Muscle of leg (tissue), 3 donors: ENCODE measurements at regions not wholly inside any gene's neighbourhood (a gene's known extent, or its start where the extent isn't known, plus 50 kb on each side); places are given as distances from the start of the nearest gene placed in this dataset.

ENCODE experiments used
- DNase-seq: peaks from one replicate; pipeline ENCODE4 v3.0.0; 2013
- H3K27ac ChIP-seq: one replicate; pipeline ENCODE4 v1.5.1; 2013; ENCODE audit warnings: mild to moderate bottlenecking, low read length, control low read depth
- H3K27me3 ChIP-seq: one replicate; pipeline ENCODE4 v1.6.1; 2013; ENCODE audit warnings: low read length; ENCODE audit not compliant: control insufficient read depth, insufficient read depth
- H3K36me3 ChIP-seq: one replicate; pipeline ENCODE4 v1.6.1; 2013; ENCODE audit warnings: low read length; ENCODE audit not compliant: control insufficient read depth, insufficient read depth
- H3K4me1 ChIP-seq: one replicate; pipeline ENCODE4 v1.6.1; 2013; ENCODE audit warnings: low read length; ENCODE audit not compliant: control insufficient read depth, insufficient read depth
- H3K4me3 ChIP-seq: one replicate; pipeline ENCODE4 v1.5.1; 2013; ENCODE audit warnings: low read length, control low read depth
- H3K9me3 ChIP-seq: replicated peaks from 2 replicates; pipeline ENCODE4 v1.6.1; 2013; ENCODE audit warnings: low read depth, low read length; ENCODE audit not compliant: control insufficient read depth
- WGBS: methylation state at CpG from one replicate; pipeline ENCODE4 v1.1.5; 2013; ENCODE audit warnings: missing lambda C conversion rate; ENCODE audit not compliant: insufficient coverage; 5-methylcytosine and 5-hydroxymethylcytosine counted together

DNA sequence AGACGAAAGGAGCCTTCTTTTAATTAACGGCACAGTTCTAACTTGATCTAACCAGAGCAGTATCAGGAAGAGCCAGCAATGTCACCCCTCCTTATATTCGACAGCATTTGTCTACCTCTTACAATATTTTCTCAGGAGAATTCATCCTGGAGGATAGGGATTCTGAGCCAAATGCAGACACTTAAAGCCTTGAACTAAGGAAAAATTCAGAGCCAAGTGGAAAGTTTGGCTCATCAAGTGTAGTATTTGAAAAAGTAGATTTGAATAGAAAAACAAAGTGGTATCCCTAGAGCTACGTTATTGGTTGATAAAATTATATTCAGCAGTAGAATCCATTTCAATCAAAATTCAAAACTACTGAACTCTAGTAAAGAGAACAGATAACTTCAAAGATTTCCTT is 732.0 kb upstream of the ADGRL2 start:
- Histone ChIP-seq H3K4me1 (no peaks in the 10 kb centered on the region), H3K27me3 (no peaks in the 10 kb centered on the region), H3K9me3 (no peaks in the 10 kb centered on the region), H3K36me3 (no peaks in the 10 kb centered on the region), H3K27ac (no peak overlapping the region), H3K4me3 (no peak overlapping the region)
- no CpG with 5 or more reads among the region's 4 CpGs for WGBS
- peak; percentile 80 for DNase-seq

GRCh38 chr1:81053826-81054225 is 746.9 kb upstream of the ADGRL2 start:
- Histone ChIP-seq H3K27ac (no peak overlapping the region), H3K36me3 (no peaks in the 10 kb centered on the region), H3K4me1 (no peaks in the 10 kb centered on the region), H3K4me3 (no peak overlapping the region), H3K9me3 (no peaks in the 10 kb centered on the region), H3K27me3 (no peaks in the 10 kb centered on the region)
- WGBS: 59% methylated on average over 5 of the region's 7 CpGs
- DNase-seq: no peak

- H3K4me3 ChIP-seq: no peak overlapping the region
- no peaks in the 10 kb centered on the region for H3K4me1 ChIP-seq
- H3K27ac ChIP-seq: no peak overlapping the region
- H3K36me3 ChIP-seq: no peaks in the 10 kb centered on the region
- no peaks in the 10 kb centered on the region for H3K9me3 ChIP-seq
- no CpG with 5 or more reads among the region's 2 CpGs for WGBS
- DNase-seq: no peak
- H3K27me3 ChIP-seq: no peaks in the 10 kb centered on the region
Observed at GRCh38 chr1:81052162-81052561, 748.6 kb upstream of the ADGRL2 start.

- WGBS: no CpG with 5 or more reads among the region's 1 CpG
Observed at GRCh38 chr1:81050390-81050789, 750.3 kb upstream of the ADGRL2 start.

DNA sequence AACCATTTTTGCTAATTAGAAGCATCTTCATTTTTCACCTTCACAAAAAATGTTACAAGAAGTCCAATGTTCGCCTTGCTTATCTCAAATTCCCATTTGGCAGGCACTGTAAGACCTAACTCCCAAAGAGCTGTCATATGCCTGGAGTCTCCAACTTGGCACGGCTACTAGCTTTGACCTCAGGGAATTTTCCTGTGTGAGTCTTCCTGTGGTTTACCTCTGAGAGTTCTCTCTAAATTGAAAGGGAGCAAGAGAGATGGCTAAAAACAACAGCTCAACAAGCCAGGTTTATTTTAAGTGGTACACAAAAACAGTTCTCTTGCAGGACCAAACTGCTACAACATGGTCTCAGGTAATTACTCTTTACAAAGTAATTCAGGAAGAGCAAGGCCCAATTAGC is 756.0 kb upstream of the ADGRL2 start:
- WGBS: no CpG with 5 or more reads among the region's 2 CpGs
- DNase-seq: no peak
- Histone ChIP-seq H3K27me3 (no peaks in the 10 kb centered on the region), H3K4me1 (no peaks in the 10 kb centered on the region), H3K9me3 (no peaks in the 10 kb centered on the region), H3K36me3 (no peaks in the 10 kb centered on the region), H3K27ac (no peak overlapping the region), H3K4me3 (no peak overlapping the region)

More at GRCh38 chr1:81050390-81050789, 750.3 kb upstream of the ADGRL2 start:
- Histone ChIP-seq H3K4me3 (no peak overlapping the region), H3K4me1 (no peaks in the 10 kb centered on the region), H3K27ac (no peak overlapping the region), H3K27me3 (no peaks in the 10 kb centered on the region), H3K9me3 (no peaks in the 10 kb centered on the region), H3K36me3 (no peaks in the 10 kb centered on the region)
- DNase-seq: no peak

GRCh38 chr1:81042225-81042624 is 758.5 kb upstream of the ADGRL2 start:
- Histone ChIP-seq H3K27me3 (no peaks in the 10 kb centered on the region), H3K4me1 (no peaks in the 10 kb centered on the region), H3K9me3 (no peaks in the 10 kb centered on the region), H3K4me3 (no peak overlapping the region), H3K27ac (no peak overlapping the region), H3K36me3 (no peaks in the 10 kb centered on the region)
- DNase-seq: no peak
- WGBS: no CpG with 5 or more reads among the region's 1 CpG

GRCh38 chr1:81034291-81034690 is 766.4 kb upstream of the ADGRL2 start:
- no CpG with 5 or more reads among the region's 1 CpG for WGBS
- no peaks in the 10 kb centered on the region for H3K9me3 ChIP-seq

DNA sequence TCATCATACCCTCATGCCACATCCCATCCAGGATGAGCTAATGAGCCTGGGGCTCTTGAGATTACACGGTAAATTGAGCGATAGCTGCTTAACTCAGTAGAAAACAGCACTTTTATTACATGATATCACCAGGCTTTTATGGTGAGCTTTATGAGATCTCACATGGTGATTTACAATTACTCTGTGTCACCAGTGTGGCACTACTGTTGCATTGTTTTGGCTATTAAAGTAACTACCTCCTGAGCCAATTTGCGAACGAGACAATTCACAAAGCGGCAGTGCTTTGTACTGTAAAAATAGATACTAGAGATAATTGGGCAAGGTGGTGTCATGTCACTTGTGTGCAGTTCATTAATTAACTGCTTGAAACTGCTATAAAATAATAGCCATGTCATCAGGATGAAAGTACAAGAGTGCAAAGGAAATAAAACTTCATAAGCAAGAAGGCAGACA is 767.7 kb upstream of the ADGRL2 start:
- no peak overlapping the region for H3K4me3 ChIP-seq
- no peak overlapping the region for H3K27ac ChIP-seq
- no CpG with 5 or more reads among the region's 5 CpGs for WGBS
- no peaks in the 10 kb centered on the region for H3K9me3 ChIP-seq
- no peaks in the 10 kb centered on the region for H3K4me1 ChIP-seq
- no peak for DNase-seq
- no peaks in the 10 kb centered on the region for H3K27me3 ChIP-seq
- H3K36me3 ChIP-seq: no peaks in the 10 kb centered on the region

More at GRCh38 chr1:81034291-81034690, 766.4 kb upstream of the ADGRL2 start:
- DNase-seq: no peak
- Histone ChIP-seq H3K4me1 (no peaks in the 10 kb centered on the region), H3K27me3 (no peaks in the 10 kb centered on the region), H3K27ac (no peak overlapping the region), H3K4me3 (no peak overlapping the region), H3K36me3 (no peaks in the 10 kb centered on the region)

DNA sequence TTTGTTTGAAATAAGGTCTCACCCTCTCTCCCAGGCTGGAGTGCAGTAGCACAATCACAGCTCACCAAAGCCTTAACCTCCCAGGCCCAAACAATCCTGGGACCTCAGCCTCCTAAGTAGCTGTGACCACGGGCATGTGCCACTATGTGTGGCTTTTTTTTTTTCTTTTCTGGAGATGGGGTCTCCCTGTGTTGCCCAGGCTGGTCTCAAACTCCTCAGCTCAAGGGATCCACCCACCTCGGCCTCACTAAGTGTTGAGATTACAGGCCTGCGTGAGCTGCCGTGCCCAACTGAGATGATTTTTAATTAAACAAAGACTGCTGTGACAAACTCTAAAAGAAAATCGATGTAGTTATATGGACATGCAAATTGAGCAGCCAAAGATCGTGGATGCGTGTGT is 768.4 kb upstream of the ADGRL2 start:
- WGBS: 86% methylated on average over 1 of the region's 7 CpGs
- DNase-seq: no peak
- H3K9me3 ChIP-seq: no peaks in the 10 kb centered on the region

GRCh38 chr1:81030441-81030840 is 770.3 kb upstream of the ADGRL2 start:
- H3K4me1 ChIP-seq: no peaks in the 10 kb centered on the region
- DNase-seq: no peak
- no peak overlapping the region for H3K4me3 ChIP-seq
- no peaks in the 10 kb centered on the region for H3K9me3 ChIP-seq
- no peaks in the 10 kb centered on the region for H3K36me3 ChIP-seq
- no peaks in the 10 kb centered on the region for H3K27me3 ChIP-seq
- WGBS: no CpG with 5 or more reads among the region's 3 CpGs
- no peak overlapping the region for H3K27ac ChIP-seq

More for the DNA sequence above, 768.4 kb upstream of the ADGRL2 start:
- Histone ChIP-seq H3K36me3 (no peaks in the 10 kb centered on the region), H3K27ac (no peak overlapping the region), H3K27me3 (no peaks in the 10 kb centered on the region), H3K4me1 (no peaks in the 10 kb centered on the region), H3K4me3 (no peak overlapping the region)

GRCh38 chr1:81029266-81029665 is 771.5 kb upstream of the ADGRL2 start:
- no CpG with 5 or more reads among the region's 1 CpG for WGBS
- Histone ChIP-seq H3K27ac (no peak overlapping the region), H3K36me3 (no peaks in the 10 kb centered on the region), H3K4me3 (no peak overlapping the region), H3K4me1 (no peaks in the 10 kb centered on the region), H3K27me3 (no peaks in the 10 kb centered on the region), H3K9me3 (no peaks in the 10 kb centered on the region)
- DNase-seq: no peak
